Endothelial cell of umbilical vein (primary cell): ENCODE measurements at regions not wholly inside any gene's neighbourhood (a gene's known extent, or its start where the extent isn't known, plus 50 kb on each side); places are given as distances from the start of the nearest gene placed in this dataset.

Experiments used
- BruUV-seq: library from RNA; stranded (reverse); fragments of 400-500 nt; replicated peaks from 2 replicates; lab custom pipeline; 2021; lab: Mats Ljungman, UMichigan
- CTCF ChIA-PET: fragments of 300-600, 350-600 bp; sonication (Branson Sonifier 250); formaldehyde crosslinking; loops from one replicate; lab custom pipeline; 2021; ENCODE audit warnings: antibody characterized with exemption, inconsistent platforms; lab: Charles Lee
- POLR2A ChIA-PET: fragments of 300-600, 350-600 bp; sonication (Branson Sonifier 250); formaldehyde crosslinking; loops from one replicate; lab custom pipeline; 2021; ENCODE audit warnings: antibody characterized with exemption, inconsistent platforms; lab: Charles Lee
- DNase-seq: peaks from one replicate; pipeline ENCODE4 v3.0.0-alpha.2; 2011; ENCODE audit warnings: low read depth, low spot score
- FAIRE-seq: peaks from 2 replicates; lab custom pipeline; 2011; peaks lifted over from hg19 to GRCh38; lab: Jason Lieb, UNC
- H2AFZ ChIP-seq: 2 replicates; pipeline ENCODE4 v1.6.0; 2012; ENCODE audit warnings: low read depth, low read length, control low read depth, inconsistent platforms
- H3K27ac ChIP-seq: 2 replicates; pipeline ENCODE4 v1.5.1; 2011; ENCODE audit warnings: low read depth, mild to moderate bottlenecking, control low read depth, low read length, moderate library complexity; ENCODE audit not compliant: insufficient read depth
- H3K27me3 ChIP-seq, 2 experiments: 2 replicates each; pipeline versions ENCODE4 v1.6.0 to v1.6.1; 2011; ENCODE audit warnings: low read length in 2 of 2, mixed read lengths in 1 of 2; ENCODE audit not compliant: control insufficient read depth in 2 of 2, insufficient read depth in 2 of 2
- H3K36me3 ChIP-seq, 2 experiments: 2 replicates in 1 of 2; 3 replicates in 1 of 2; pipeline ENCODE4 v1.5.1; 2011; ENCODE audit warnings: low read length in 2 of 2, mild to moderate bottlenecking in 1 of 2, moderate library complexity in 1 of 2; ENCODE audit not compliant: control insufficient read depth in 2 of 2, insufficient read depth in 2 of 2; ENCODE audit errors: extremely low read depth in 1 of 2
- H3K4me1 ChIP-seq: 3 replicates; pipeline ENCODE4 v1.5.1; 2011; ENCODE audit warnings: mild to moderate bottlenecking, low read length; ENCODE audit not compliant: control insufficient read depth, insufficient read depth; ENCODE audit errors: extremely low read depth
- H3K4me2 ChIP-seq: 2 replicates; pipeline ENCODE4 v1.6.1; 2011; ENCODE audit warnings: low read length, control low read depth, mixed read lengths; ENCODE audit not compliant: insufficient read depth
- H3K4me3 ChIP-seq, 3 experiments: fragments of 200-600 bp in 1 of 3; sonication (generic), shearing (Covaris generic) in 1 of 3; replicated peaks in 1 of 3; 2 replicates each; pipeline ENCODE4 v1.5.1; 2011 to 2016; ENCODE audit warnings: control low read depth in 3 of 3, low read length in 3 of 3, mild to moderate bottlenecking in 2 of 3, inconsistent platforms in 1 of 3, low read depth in 1 of 3, moderate library complexity in 1 of 3; ENCODE audit not compliant: insufficient read depth in 1 of 3
- H3K79me2 ChIP-seq: 2 replicates; pipeline ENCODE4 v1.6.0; 2012; ENCODE audit warnings: low read length, inconsistent platforms; ENCODE audit not compliant: control insufficient read depth, insufficient read depth
- H3K9ac ChIP-seq: replicated peaks from 2 replicates; pipeline ENCODE3; 2011; ENCODE audit warnings: low read length, control low read depth; ENCODE audit not compliant: insufficient read depth; ENCODE audit errors: extremely low read depth
- H3K9me1 ChIP-seq: replicated peaks from 3 replicates; pipeline ENCODE4 v1.6.0; 2011; ENCODE audit warnings: mild to moderate bottlenecking, low read length; ENCODE audit not compliant: control insufficient read depth, insufficient read depth; ENCODE audit errors: extremely low read depth
- H3K9me3 ChIP-seq: replicated peaks from 2 replicates; pipeline ENCODE4 v1.5.1; 2012; ENCODE audit warnings: low read length, inconsistent platforms; ENCODE audit not compliant: control insufficient read depth, insufficient read depth
- H4K20me1 ChIP-seq: replicated peaks from 2 replicates; pipeline ENCODE3; 2011; ENCODE audit warnings: mild to moderate bottlenecking, low read length; ENCODE audit not compliant: control insufficient read depth, insufficient read depth; ENCODE audit errors: extremely low read depth
- CTCF ChIP-seq, 2 donors: IDR thresholded peaks; 1 replicate in 1 of 2; 2 replicates in 1 of 2; pipeline ENCODE4 v1.5.1; 2011; ENCODE audit warnings: low read length in 2 of 2, mild to moderate bottlenecking in 2 of 2, moderate library complexity in 2 of 2, control low read depth in 1 of 2, inconsistent platforms in 1 of 2, low read depth in 1 of 2; ENCODE audit not compliant: insufficient read depth in 1 of 2; ENCODE audit errors: extremely low read depth in 1 of 2
- EZH2 ChIP-seq: IDR thresholded peaks from 2 replicates; pipeline ENCODE4 v1.6.1; 2012; ENCODE audit warnings: borderline replicate concordance, low read depth, mild to moderate bottlenecking, moderate library complexity, low read length, inconsistent platforms; ENCODE audit not compliant: severe bottlenecking
- FOS ChIP-seq: IDR thresholded peaks from 2 replicates; pipeline ENCODE4 v1.6.1; 2011; ENCODE audit warnings: mild to moderate bottlenecking, low read length, moderate library complexity, borderline replicate concordance; ENCODE audit not compliant: insufficient read depth
- GATA2 ChIP-seq: IDR thresholded peaks from 2 replicates; pipeline ENCODE4 v1.7.0; 2011; ENCODE audit warnings: low read depth, mild to moderate bottlenecking, moderate library complexity, mixed read lengths, low read length; ENCODE audit not compliant: insufficient read length, insufficient read depth
- JUN ChIP-seq: IDR thresholded peaks from 2 replicates; pipeline ENCODE4 v1.6.1; 2011; ENCODE audit warnings: borderline replicate concordance, low read depth; ENCODE audit not compliant: insufficient read length, insufficient read depth
- MAX ChIP-seq: IDR thresholded peaks from 2 replicates; pipeline ENCODE4 v1.6.1; 2011; ENCODE audit not compliant: insufficient read depth, insufficient read length
- MYC ChIP-seq: IDR thresholded peaks from one replicate; pipeline ENCODE4 v1.6.1; 2011; ENCODE audit warnings: mild to moderate bottlenecking, low read depth, low read length
- POLR2A ChIP-seq: IDR thresholded peaks from 2 replicates; pipeline ENCODE4 v1.6.1; 2012; ENCODE audit warnings: low read depth, mild to moderate bottlenecking, control low read depth, low read length
- POLR2AphosphoS5 ChIP-seq: IDR thresholded peaks from 2 replicates; pipeline ENCODE4 v1.6.1; 2012; ENCODE audit warnings: low read depth, mild to moderate bottlenecking, control low read depth, low read length, moderate library complexity; ENCODE audit not compliant: insufficient read depth
- dilution Hi-C: fragments of 300-500 bp; cut with MboI; formaldehyde crosslinking; loops from one replicate; pipeline ENCODE4 v1.15.0; 2019; ENCODE audit warnings: low sequenced_read_pairs; ENCODE audit not compliant: extremely low pct_ligation_motif_present
- intact Hi-C: fragments of 100-400 bp; cut with micrococcal nuclease; formaldehyde crosslinking; loops from one replicate; pipeline ENCODE4 v1.10.0; 2022

- Histone ChIP-seq H2AFZ (no peak overlapping the region), H3K27ac (no peak overlapping the region), H3K36me3 (no peaks in the 10 kb centered on the region), H3K4me2 (no peak overlapping the region), H3K4me3 (no peak overlapping the region), H3K79me2 (no peaks in the 10 kb centered on the region), H3K9ac (no peak overlapping the region), H3K27me3 (no peaks in the 10 kb centered on the region), H3K4me1 (no peaks in the 10 kb centered on the region), H3K9me1 (no peaks in the 10 kb centered on the region), H4K20me1 (no peaks in the 10 kb centered on the region), H3K9me3 (peaks cover 2% of the 10 kb centered on the region)
- no peak for FAIRE-seq
- DNase-seq = no peak
- dilution Hi-C loops = no loop called here
- POLR2A ChIA-PET = no interaction called here
- intact Hi-C loops = no loop called here
- CTCF ChIA-PET = no interaction called here
- no peak for TF ChIP-seq FOS
- no peak for TF ChIP-seq MAX
- TF ChIP-seq JUN = no peak
- TF ChIP-seq MYC = no peak
- no peak for TF ChIP-seq CTCF (IDR thresholded peaks at IDR 0.05; ENCODE audit: extremely low read depth in 1 of 2, insufficient read depth in 1 of 2, low read depth in 1 of 2, low read length in 2 of 2)
- no peak for TF ChIP-seq EZH2
- TF ChIP-seq POLR2AphosphoS5 = no peak
- no peak for TF ChIP-seq GATA2
- TF ChIP-seq POLR2A = no peak
- no TSS peak for BruUV-seq
These were observed 374.0 kb downstream of the ZNF516 start for GRCh38 chr18:76121011-76121410.
